ENCODE measurements at regions not wholly inside any gene's neighbourhood (a gene's known extent, or its start where the extent isn't known, plus 50 kb on each side); places are given as distances from the start of the nearest gene placed in this dataset.

DNA sequence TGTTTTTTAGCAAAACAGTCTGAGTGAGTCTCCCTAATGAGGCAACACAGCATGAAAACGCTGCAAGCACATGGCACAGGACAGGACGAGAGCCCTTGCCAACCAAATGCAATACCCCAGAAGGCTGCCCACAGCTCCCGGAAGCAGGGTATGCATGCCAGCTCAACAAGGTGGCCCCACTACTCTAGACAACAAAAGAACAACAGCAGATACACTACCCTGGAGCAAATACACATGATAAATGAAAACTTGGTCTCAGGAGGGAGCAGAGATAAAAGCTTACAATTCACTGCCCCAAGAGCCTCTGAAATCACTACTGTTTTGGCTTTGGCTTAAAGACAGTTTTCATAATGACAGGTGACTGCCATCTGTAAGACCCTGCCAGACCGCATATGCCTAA, 785.4 kb upstream of the API5 start:
- DNase-seq, result no peak

DNA sequence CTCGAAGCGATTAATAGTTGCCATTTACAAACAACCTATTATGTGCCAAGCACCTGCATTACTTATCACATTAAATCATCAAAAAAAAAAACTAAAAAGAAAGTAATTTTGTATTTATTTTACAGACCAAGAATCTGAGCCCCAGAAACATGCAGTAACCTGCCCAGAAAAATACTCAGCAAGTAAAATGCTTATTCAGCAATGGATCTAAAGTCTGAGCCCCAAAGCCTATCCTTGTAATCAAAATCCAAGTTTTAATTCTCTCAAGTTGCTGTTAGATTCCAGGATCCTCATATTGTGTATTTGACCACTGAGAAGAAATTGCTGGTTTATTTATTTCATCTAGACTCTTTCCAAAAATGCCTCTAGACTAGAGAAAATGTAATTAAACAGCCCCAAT, 783.3 kb upstream of the API5 start:
- no peak for DNase-seq

- DNase-seq, result no peak
Measured at GRCh38 chr11:42528911-42529310, 782.9 kb upstream of the API5 start.

DNA sequence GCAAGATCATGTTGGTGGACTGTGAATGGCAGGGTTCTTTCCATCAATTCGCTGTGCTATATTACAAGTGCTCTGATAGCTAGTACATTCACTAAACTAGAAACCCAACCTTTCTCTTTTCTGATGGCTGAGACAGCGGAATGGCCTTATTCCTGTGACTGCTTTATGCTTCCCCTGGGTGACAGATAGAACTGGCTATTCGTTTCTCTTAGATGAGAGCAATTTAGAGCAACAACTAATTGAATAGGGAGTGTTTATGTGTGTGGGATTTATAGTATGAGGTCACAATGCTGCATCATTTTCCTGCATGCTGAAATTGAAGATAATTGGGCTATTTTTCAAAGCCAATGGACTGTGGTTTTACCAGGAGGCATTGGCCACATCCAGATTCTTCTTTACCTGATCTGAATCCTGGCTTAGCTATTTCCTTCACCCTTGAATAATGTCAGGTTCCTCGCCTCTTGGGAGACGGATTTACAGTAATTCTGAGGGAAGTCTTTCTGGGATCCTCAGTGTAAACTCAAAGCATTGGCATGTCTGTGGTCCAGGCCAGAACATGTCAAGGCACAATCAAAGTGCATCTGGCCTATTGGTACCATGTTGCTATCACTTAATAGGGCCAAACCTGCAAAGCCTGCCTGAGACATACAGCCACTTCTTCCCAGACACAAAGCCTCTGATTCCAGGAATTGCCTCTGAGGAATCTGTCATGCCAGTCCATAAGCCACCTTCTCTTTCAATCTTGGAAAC, 775.0 kb upstream of the API5 start:
- no peak for DNase-seq

DNA sequence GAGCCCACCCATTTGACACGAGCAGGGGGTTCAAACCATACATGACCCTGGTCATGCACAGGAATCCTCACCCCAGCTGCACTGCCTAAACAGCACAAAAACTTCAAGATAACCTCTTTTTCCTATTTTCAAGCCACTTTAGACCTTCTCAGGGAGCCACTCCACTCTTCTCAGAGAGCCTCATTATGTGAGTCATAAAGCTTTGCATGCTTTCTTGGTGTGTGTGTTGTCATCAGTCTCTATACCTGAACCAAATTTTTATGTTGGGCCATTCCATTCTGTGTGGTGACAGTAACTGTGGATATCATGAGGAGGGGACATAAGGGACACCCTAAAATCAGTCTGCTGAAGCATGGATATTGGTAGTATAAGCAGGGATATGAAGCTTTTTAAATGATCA, 769.5 kb upstream of the API5 start:
- no peak for DNase-seq

GRCh38 chr11:42543844-42544419, 767.9 kb upstream of the API5 start:
- no peak for DNase-seq

DNA sequence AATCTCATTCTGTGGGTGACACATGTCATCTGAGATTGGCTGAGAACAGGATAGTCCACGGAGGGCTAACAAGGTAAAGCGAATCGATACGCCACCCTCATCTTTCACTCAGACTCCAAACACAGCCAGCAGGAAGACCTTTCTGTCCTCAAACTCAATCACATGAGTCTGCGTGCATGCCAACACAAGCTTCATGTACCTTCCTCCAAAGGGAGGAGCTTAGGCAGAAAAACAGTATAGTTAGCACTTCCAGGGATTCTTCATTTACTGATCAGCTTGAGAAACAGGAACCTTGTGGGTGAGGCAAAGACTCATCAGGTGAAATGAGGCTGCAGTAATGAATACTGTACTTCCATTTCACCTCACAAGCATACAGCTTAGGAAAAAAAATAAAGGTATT, 767.1 kb upstream of the API5 start:
- DNase-seq, result no peak

GRCh38 chr11:42545954-42546353, 765.8 kb upstream of the API5 start:
- no peak for DNase-seq

DNA sequence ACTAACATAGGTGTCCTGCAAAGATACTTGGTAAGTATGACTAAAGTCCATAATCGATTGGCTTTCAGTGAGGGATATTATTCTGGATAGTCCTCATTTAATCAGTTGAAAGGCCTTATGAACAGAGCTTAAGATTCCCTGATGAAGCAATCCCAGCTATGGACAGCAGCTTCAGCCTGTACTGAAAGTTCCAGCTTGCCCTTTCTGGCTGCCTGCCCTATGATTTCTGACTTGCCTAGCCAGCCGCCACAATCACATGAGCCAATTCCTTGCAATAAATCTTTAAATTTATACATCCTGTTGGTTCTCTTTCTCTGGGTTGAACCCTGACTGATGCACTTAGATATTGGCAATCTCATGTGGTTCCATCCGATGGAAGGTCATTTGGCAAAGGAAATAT, 759.0 kb upstream of the API5 start:
- no peak for DNase-seq

- no peak for DNase-seq
Measured at GRCh38 chr11:42555190-42555589, 756.6 kb upstream of the API5 start.

DNA sequence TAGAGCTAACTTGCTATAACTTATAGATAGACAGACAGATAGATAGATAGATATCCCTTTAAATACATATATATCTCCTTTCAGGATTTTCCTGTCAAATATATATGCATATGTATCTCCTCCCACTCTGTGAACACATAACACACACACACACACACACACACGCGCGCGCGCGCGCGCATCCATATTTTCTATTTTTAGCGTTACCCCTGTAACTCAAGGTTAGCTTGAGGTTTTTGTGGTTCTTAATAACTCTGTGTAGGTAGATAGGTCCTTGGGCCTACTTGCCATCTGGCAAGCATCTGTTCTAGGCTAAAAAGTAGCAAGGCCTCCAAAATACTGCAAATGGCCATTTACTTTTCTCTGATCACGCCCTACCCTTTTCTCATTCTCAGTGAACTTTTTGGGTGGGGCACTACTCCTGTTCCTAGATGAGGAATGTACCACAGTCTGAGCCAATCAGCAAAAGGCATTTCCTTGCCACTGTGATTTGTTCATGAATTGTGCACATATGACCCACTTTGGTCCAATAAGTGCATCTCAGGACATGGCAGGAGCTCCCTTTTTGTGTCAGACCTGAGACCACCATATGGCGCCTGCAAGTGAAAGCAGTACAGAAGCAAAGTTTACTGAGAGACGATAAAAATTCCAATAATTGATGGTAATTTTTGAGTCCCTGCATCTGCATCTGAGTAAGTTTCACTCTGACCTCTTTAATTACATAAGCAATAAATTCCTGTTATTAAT, 740.5 kb upstream of the API5 start:
- no peak for DNase-seq

DNA sequence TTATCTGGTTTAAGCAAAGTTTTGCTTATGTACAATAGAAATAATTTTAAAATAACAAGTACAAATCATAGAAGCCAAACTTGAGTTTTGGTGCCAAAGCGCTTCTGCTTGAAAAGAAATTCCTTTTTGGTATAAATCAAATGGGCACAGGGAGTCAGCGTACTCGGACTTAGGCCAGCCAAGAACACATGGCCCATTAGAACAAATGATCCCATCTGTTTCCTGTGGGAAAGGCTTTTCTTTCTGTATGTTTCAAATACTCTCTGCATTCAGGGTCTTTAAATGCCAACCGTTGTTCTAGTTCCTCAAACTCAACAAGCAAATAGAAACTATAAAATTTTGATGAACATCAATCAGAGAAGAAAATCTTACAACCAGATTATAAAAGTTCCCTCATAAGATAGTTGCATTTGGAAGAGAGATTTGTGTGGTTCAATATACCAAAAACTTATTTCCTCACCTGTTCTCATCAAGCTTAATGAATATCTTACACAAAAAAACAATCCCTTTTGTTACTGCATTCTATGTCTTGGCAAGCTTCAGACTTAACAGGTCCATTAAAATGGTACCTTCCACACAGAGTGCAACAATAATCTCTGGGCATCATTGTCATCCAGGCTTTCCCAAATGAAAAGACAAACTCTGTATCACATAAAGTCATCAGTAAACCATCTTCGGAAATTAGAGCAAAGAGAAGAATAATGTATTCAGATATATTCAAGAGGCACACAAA, 739.8 kb upstream of the API5 start:
- DNase-seq, result no peak

- no peak for DNase-seq
Measured at GRCh38 chr11:42576318-42576717, 735.5 kb upstream of the API5 start.

DNA sequence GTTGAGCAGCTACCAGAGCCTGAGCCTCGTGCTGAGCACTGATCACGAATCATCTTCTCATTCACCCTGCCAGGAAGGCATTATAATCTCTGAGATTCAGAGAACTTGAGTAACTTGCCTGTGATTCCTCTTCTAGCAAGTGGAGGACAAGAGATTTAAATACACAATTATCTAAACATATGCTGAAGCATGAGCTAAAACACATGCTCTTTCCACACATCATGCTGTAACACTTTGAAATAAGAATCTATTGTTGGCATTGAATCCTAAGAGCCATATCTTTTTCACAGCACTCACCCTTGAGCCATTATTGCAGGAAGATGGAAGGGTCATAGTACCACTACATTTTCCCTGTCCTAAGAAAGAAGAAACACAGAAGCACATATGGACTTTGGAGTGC, 722.5 kb upstream of the API5 start:
- no peak for DNase-seq

DNA sequence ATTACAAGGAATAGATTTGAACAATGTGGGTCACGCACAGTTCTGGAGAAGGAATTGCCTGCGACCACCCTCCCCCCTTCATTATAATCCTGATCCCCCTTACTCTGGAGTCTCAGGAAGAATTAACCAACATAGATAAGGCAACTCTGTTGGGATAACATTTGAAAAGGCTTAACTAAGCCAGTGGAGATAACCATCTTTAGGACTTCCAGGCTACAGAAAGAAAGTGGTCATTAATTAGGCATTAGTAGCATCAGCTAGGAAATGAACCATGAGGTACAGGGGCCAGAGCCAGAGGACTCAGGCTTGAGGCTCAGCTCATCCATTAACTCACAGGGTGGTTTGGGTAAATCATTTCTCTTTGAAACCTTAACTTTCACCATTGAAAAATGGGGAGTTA, 720.0 kb upstream of the API5 start:
- DNase-seq, result no peak

GRCh38 chr11:42593441-42593840, 718.4 kb upstream of the API5 start:
- peak; percentile 15 for DNase-seq

GRCh38 chr11:42595876-42596275, 715.9 kb upstream of the API5 start:
- DNase-seq, result no peak

GRCh38 chr11:42596576-42597145, 715.1 kb upstream of the API5 start:
- no peak for DNase-seq

DNA sequence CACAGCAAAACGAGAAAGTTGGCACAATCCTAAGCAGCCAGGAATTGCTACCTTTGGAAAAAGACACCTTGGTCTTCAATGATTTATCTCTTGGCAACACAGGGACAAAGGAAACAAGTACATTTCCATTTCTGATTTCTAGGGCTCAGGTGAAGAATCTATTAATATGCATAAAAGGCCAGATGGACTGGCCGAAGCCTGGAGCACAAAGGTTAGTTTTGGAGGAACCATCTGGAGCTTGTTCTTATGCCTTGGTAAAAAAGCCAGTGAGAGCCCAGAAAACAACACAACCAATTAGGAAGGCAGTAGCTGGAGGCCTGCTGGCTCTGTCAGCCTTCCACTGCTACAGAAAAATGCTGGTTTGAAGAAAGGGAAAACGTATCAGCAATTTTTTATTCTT, 713.5 kb upstream of the API5 start:
- no peak for DNase-seq

GRCh38 chr11:42620796-42621195, 691.0 kb upstream of the API5 start:
- DNase-seq, result no peak

- no peak for DNase-seq
Measured at GRCh38 chr11:42625757-42626665, 685.8 kb upstream of the API5 start.

DNA sequence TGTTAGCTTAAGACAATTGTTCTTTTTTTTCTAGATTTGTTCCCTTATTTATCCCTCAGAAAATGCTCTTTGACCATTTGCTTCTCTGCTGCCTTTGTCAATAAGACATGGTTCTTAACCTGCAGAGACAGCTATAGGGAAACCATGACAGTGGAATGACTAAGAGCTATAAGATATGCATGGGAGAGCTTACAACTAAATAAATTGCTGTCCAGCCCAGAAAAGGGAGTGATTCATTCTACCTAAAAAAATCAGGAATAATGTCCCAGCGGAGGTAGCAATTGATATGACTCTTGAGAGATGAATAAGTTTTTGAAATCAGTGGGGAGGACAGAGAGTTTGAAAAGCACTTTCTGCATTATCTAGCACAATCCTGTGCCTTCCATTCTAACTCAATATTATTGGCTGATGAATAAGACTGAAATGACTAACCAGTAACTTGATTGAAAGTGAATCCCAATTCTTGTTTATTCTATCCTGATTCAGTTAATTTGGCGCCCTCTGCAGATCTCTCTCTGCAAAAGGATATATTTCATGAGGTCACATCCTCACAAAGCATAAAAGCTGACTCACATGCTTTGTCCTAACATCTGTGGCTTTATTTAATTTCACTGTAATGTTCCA, 680.5 kb upstream of the API5 start:
- peak; percentile 8 for DNase-seq
